ENCODE measurements at regions not wholly inside any gene's neighbourhood (a gene's known extent, or its start where the extent isn't known, plus 50 kb on each side); places are given as distances from the start of the nearest gene placed in this dataset.

DNA sequence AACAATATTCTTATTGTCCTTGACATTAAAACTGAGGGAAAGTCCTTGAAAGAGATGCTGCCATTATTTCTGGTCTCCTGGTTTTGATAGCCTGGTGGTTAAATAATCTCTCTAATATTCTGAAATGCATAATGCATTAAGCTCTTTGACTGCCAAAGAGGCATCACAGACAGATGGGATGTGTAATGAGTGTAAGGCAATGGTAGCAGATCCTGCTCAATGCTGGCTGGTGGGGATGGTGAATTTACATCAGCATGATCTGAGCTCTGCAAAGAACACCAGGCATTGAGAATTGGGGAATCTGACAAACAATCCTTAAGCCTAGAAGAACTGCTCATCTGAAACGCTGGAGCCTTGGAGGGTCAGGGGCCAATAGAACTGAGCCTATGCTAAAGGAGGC lies 528.6 kb upstream of the LMCD1 start:
- no peaks in the 10 kb centered on the region for H3K79me2 ChIP-seq
- no peak overlapping the region for H2AFZ ChIP-seq
- no peak for DNase-seq (ENCODE audit: low spot score)
- no peaks in the 10 kb centered on the region for H3K27me3 ChIP-seq
- TF ChIP-seq CTCF (IDR thresholded peaks at IDR 0.05; ENCODE audit: poor library complexity) (no peak), EZH2 (IDR thresholded peaks at IDR 0.05; ENCODE audit: borderline replicate concordance) (no peak), EZH2phosphoT487 (IDR thresholded peaks at IDR 0.05; ENCODE audit: low read depth, severe bottlenecking, unreplicated experiment) (no peak)
- no peaks in the 10 kb centered on the region for H3K9me3 ChIP-seq (ENCODE audit: low read depth)
- H4K20me1 ChIP-seq (ENCODE audit: insufficient read depth, poor library complexity, severe bottlenecking) = no peaks in the 10 kb centered on the region
- H3K4me2 ChIP-seq = no peak overlapping the region
- WGBS (ENCODE audit: low lambda C conversion rate, missing lambda C conversion rate) = 55% methylated on average over 1 of the region's 1 CpG
- no peaks in the 10 kb centered on the region for H3K4me1 ChIP-seq (ENCODE audit: insufficient read depth)
- no peaks in the 10 kb centered on the region for H3K9me2 ChIP-seq (replicated peaks; ENCODE audit: insufficient read depth)
- no peak overlapping the region for H3K4me3 ChIP-seq
- no peaks in the 10 kb centered on the region for H3K36me3 ChIP-seq (replicated peaks; ENCODE audit: insufficient read depth, low read depth)
- no peak overlapping the region for H3K27ac ChIP-seq

DNA sequence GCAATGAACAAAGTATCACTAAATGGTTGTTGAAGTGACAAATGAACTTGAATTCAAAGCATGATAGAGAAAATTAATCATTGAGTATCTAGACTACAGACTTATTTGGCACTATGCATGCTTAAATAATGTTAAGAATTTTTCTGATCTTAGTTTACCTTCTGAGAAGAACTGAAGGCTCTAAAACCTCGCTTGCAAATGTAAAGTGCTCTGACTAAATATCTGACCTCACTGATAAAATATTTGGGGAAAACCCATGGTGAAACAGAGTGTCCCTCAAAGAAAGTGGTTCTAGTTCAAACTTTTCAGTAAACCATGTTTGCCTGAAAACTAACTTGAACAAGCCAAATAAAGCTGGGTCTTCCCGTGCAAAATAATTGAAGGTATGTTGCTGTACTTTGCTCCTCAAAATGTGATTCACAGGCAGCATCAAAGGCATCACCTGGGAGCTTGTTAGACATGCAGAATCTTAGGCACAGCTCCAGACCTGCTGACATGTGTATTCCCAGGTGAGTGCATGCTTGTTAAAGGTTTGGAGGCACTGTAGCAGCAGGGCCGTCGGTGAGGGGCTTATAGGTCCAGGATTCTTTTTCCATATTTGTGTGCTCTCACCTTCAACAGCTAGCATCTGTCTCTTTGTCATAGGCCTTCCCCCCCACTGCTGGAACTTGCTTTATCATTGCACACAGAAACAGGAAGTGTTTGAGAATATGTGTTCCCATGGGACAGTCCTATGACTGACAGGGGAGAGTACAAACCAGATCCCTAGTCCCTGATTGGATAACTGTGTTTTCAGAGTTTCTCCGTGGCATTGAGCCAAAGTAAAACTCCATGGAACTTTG lies 524.2 kb upstream of the LMCD1 start:
- Histone ChIP-seq H3K27ac (peak overlapping the region; percentile 33), H3K9me2 (replicated peaks; ENCODE audit: insufficient read depth) (no peaks in the 10 kb centered on the region), H3K27me3 (no peaks in the 10 kb centered on the region), H3K4me2 (no peak overlapping the region), H2AFZ (no peak overlapping the region), H3K9me3 (ENCODE audit: low read depth) (no peaks in the 10 kb centered on the region), H3K36me3 (replicated peaks; ENCODE audit: insufficient read depth, low read depth) (no peaks in the 10 kb centered on the region), H3K4me1 (ENCODE audit: insufficient read depth) (no peaks in the 10 kb centered on the region), H3K79me2 (no peaks in the 10 kb centered on the region), H4K20me1 (ENCODE audit: insufficient read depth, poor library complexity, severe bottlenecking) (no peaks in the 10 kb centered on the region), H3K4me3 (no peak overlapping the region)
- peak; percentile 19 for DNase-seq (ENCODE audit: low spot score)
- WGBS (ENCODE audit: low lambda C conversion rate, missing lambda C conversion rate) = 75% methylated on average over 5 of the region's 5 CpGs
- TF ChIP-seq EZH2phosphoT487 (IDR thresholded peaks at IDR 0.05; ENCODE audit: low read depth, severe bottlenecking, unreplicated experiment) (no peak), CTCF (IDR thresholded peaks at IDR 0.05; ENCODE audit: poor library complexity) (no peak), EZH2 (IDR thresholded peaks at IDR 0.05; ENCODE audit: borderline replicate concordance) (no peak)

DNA sequence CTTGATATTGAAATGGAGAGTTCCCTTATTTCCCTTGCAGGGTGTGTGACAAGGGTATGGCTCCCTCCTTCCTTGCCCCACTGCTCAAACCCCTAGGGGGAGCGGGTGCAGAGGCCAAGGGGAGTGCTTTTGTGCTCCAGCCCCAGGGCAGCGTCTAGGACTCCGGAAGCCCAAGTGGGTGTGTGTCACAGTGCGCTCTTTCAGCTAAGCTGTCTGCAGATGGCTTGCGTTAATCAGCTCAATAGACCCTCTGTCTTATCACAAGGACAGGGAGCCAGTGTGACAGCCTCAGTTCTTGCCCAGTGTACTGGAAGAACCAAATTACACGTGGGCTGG lies 523.6 kb upstream of the LMCD1 start:
- TF ChIP-seq EZH2 (IDR thresholded peaks at IDR 0.05; ENCODE audit: borderline replicate concordance) = no peak
- TF ChIP-seq CTCF (IDR thresholded peaks at IDR 0.05; ENCODE audit: poor library complexity) = no peak
- no peak for TF ChIP-seq EZH2phosphoT487 (IDR thresholded peaks at IDR 0.05; ENCODE audit: low read depth, severe bottlenecking, unreplicated experiment)
- no peak for DNase-seq (ENCODE audit: low spot score)
- H3K4me2 ChIP-seq = no peak overlapping the region
- H3K36me3 ChIP-seq (replicated peaks; ENCODE audit: insufficient read depth, low read depth) = no peaks in the 10 kb centered on the region
- H3K4me3 ChIP-seq = no peak overlapping the region
- no peaks in the 10 kb centered on the region for H3K79me2 ChIP-seq
- no peaks in the 10 kb centered on the region for H3K27me3 ChIP-seq
- no peak overlapping the region for H2AFZ ChIP-seq
- no peaks in the 10 kb centered on the region for H3K9me3 ChIP-seq (ENCODE audit: low read depth)
- no peaks in the 10 kb centered on the region for H4K20me1 ChIP-seq (ENCODE audit: insufficient read depth, poor library complexity, severe bottlenecking)
- no peaks in the 10 kb centered on the region for H3K4me1 ChIP-seq (ENCODE audit: insufficient read depth)
- 72% methylated on average over 6 of the region's 6 CpGs for WGBS (ENCODE audit: low lambda C conversion rate, missing lambda C conversion rate)
- H3K9me2 ChIP-seq (replicated peaks; ENCODE audit: insufficient read depth) = no peaks in the 10 kb centered on the region
- H3K27ac ChIP-seq = peak overlapping the region; percentile 33
